Panc1 (cell line): ENCODE measurements at regions not wholly inside any gene's neighbourhood (a gene's known extent, or its start where the extent isn't known, plus 50 kb on each side); places are given as distances from the start of the nearest gene placed in this dataset.

ENCODE experiments used
- ATAC-seq: fragments of 200-7000 bp; cut with Tn5 transposase; 2 replicates; pipeline ENCODE4 v1.9.1; 2020; ENCODE audit warnings: mild to moderate bottlenecking, moderate library complexity
- BruUV-seq: library from RNA; stranded (reverse); fragments of 400-500 nt; replicated peaks from 2 replicates; lab custom pipeline; 2021; lab: Mats Ljungman, UMichigan
- CTCF ChIA-PET: fragments of 300-600 bp; sonication (Branson Sonifier 250); formaldehyde crosslinking; loops from one replicate; lab custom pipeline; 2022; ENCODE audit warnings: antibody characterized with exemption; lab: Charles Lee
- POLR2A ChIA-PET: fragments of 300-600 bp; sonication (Branson Sonifier 250); formaldehyde crosslinking; loops from one replicate; lab custom pipeline; 2022; ENCODE audit warnings: antibody characterized with exemption; lab: Charles Lee
- DNase-seq: peaks from one replicate; pipeline ENCODE4 v3.0.0-alpha.2; 2010; ENCODE audit warnings: low read depth, low spot score
- H3K27ac ChIP-seq: 2 replicates; pipeline ENCODE4 v1.5.1; 2011; ENCODE audit warnings: mild to moderate bottlenecking, low read length, inconsistent platforms
- H3K27me3 ChIP-seq: fragments of 200-500 bp; sonication (Bioruptor generic); 2 replicates; pipeline ENCODE4 v1.6.0; 2014; ENCODE audit warnings: low read length, inconsistent platforms; ENCODE audit not compliant: control insufficient read depth, insufficient read depth
- H3K36me3 ChIP-seq: fragments of 200-500 bp; sonication (Bioruptor generic); 2 replicates; pipeline ENCODE4 v1.5.1; 2014; ENCODE audit warnings: inconsistent platforms, mild to moderate bottlenecking, low read length, moderate library complexity; ENCODE audit not compliant: control insufficient read depth, insufficient read depth
- H3K4me1 ChIP-seq: 2 replicates; pipeline ENCODE4 v1.5.1; 2011; ENCODE audit warnings: inconsistent platforms, mild to moderate bottlenecking, low read length, moderate library complexity; ENCODE audit not compliant: control insufficient read depth, insufficient read depth
- H3K4me3 ChIP-seq, 2 experiments: 2 replicates each; pipeline ENCODE4 v1.5.1; 2011 to 2012; ENCODE audit warnings: low read depth in 2 of 2, low read length in 2 of 2, mild to moderate bottlenecking in 2 of 2, inconsistent platforms in 1 of 2, moderate library complexity in 1 of 2
- H3K9me3 ChIP-seq: fragments of 200-500 bp; sonication (Bioruptor generic); 2 replicates; pipeline ENCODE4 v1.5.1; 2014; ENCODE audit warnings: low read depth, mild to moderate bottlenecking, inconsistent platforms, low read length, moderate library complexity; ENCODE audit not compliant: control insufficient read depth, insufficient read depth
- CTCF ChIP-seq: fragments of 450-650 bp; IDR thresholded peaks from 2 replicates; pipeline ENCODE4 v1.5.1; 2017; ENCODE audit warnings: mild to moderate bottlenecking
- POLR2AphosphoS5 ChIP-seq: IDR thresholded peaks from 2 replicates; pipeline ENCODE4 v1.6.1; 2012; ENCODE audit warnings: mild to moderate bottlenecking, low read depth, low read length, moderate library complexity
- REST ChIP-seq, 2 experiments: IDR thresholded peaks; 2 replicates each; pipeline ENCODE4 v1.6.1; 2011 to 2012; ENCODE audit warnings: low read depth in 2 of 2, control low read depth in 1 of 2, low read length in 1 of 2, mild to moderate bottlenecking in 1 of 2, moderate library complexity in 1 of 2; ENCODE audit not compliant: insufficient read depth in 1 of 2
- SIN3A ChIP-seq: IDR thresholded peaks from 2 replicates; pipeline ENCODE4 v1.6.1; 2012; ENCODE audit warnings: low read depth, mild to moderate bottlenecking, low read length, moderate library complexity, borderline replicate concordance; ENCODE audit not compliant: insufficient read depth
- TCF7L2 ChIP-seq: IDR thresholded peaks from 2 replicates; pipeline ENCODE4 v1.6.1; 2011; ENCODE audit warnings: mild to moderate bottlenecking, low read depth, low read length, inconsistent platforms
- in situ Hi-C: cut with HindIII; loops from 2 replicates; pipeline ENCODE4 v1.10.0; 2016; ENCODE audit warnings: low sequenced_read_pairs, low pct_unique_long_range_greater_than_20kb
- intact Hi-C: fragments of 100-400 bp; cut with micrococcal nuclease; formaldehyde crosslinking; loops from one replicate; pipeline ENCODE4 v1.10.0; 2022; ENCODE audit not compliant: unreplicated experiment

GRCh38 chr3:176074096-176074495 is 1123.2 kb downstream of the TBL1XR1 start:
- BruUV-seq = no TSS peak
- intact Hi-C loops = no loop called here
- Histone ChIP-seq H3K4me1 (no peaks in the 10 kb centered on the region), H3K4me3 (no peak overlapping the region), H3K36me3 (no peaks in the 10 kb centered on the region), H3K9me3 (no peaks in the 10 kb centered on the region), H3K27me3 (no peaks in the 10 kb centered on the region), H3K27ac (no peak overlapping the region)
- CTCF ChIA-PET = no interaction called here
- in situ Hi-C loops = no loop called here
- POLR2A ChIA-PET = no interaction called here
- TF ChIP-seq REST (IDR thresholded peaks at IDR 0.05; ENCODE audit: insufficient read depth in 1 of 2, low read depth in 2 of 2, low read length in 1 of 2) (no peak), CTCF (no peak), SIN3A (no peak), TCF7L2 (no peak), POLR2AphosphoS5 (no peak)
- no peak for DNase-seq
- ATAC-seq = no peak

- no TSS peak for BruUV-seq
- Histone ChIP-seq H3K4me1 (no peaks in the 10 kb centered on the region), H3K4me3 (no peak overlapping the region), H3K9me3 (no peaks in the 10 kb centered on the region), H3K27me3 (no peaks in the 10 kb centered on the region), H3K36me3 (no peaks in the 10 kb centered on the region), H3K27ac (no peak overlapping the region)
- ChIA-PET POLR2A (interaction anchor here (0.7 kb wide), 1 partner anchor 15 kb away, joined by 4 read pairs; no protein-coding TSS in a partner anchor), CTCF (no interaction called here)
- in situ Hi-C loops = no loop called here
- intact Hi-C loops = no loop called here
- TF ChIP-seq REST (IDR thresholded peaks at IDR 0.05; ENCODE audit: insufficient read depth in 1 of 2, low read depth in 2 of 2, low read length in 1 of 2) (no peak), TCF7L2 (no peak), CTCF (no peak), SIN3A (no peak), POLR2AphosphoS5 (no peak)
- no peak for ATAC-seq
- DNase-seq = no peak
Measured at GRCh38 chr3:176071943-176072342, 1125.3 kb downstream of the TBL1XR1 start.
